HG03558 (cell line): ENCODE measurements at regions not wholly inside any gene's neighbourhood (a gene's known extent, or its start where the extent isn't known, plus 50 kb on each side); places are given as distances from the start of the nearest gene placed in this dataset.

Source experiments
- ATAC-seq: cut with Tn5 transposase; IDR thresholded peaks from one replicate; pipeline ENCODE4 v1.9.1; 2021; ENCODE audit warnings: moderate number of reproducible peaks; ENCODE audit not compliant: unreplicated experiment; ENCODE audit errors: extremely low read depth

GRCh38 chr13:86838411-86839120 is 832.6 kb upstream of the SLITRK5 start:
- ATAC-seq, result no peak

DNA sequence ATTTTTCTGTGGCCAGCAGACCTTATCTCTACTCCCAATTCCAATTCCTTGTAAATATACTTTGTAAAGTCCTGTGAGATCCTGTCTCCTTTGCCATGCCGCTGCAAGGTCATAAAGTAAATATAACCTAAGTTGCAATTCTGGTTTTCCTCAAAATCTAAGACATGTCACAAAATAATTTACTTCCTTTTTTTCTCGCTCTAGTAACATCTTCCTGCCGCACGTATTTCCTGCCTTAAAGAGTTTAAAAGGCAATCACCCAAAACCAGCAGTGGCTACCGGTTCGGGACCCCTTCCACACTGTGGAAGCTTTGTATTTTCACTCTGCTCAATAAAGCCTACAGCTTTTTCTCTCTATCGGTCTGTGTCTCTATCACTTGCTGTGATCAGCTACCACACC is 832.0 kb upstream of the SLITRK5 start:
- ATAC-seq, result no peak

- no peak for ATAC-seq
Measured at GRCh38 chr13:86840250-86841191, 830.6 kb upstream of the SLITRK5 start.

GRCh38 chr13:86841264-86841663 is 829.9 kb upstream of the SLITRK5 start:
- ATAC-seq, result no peak

- no peak for ATAC-seq
Measured at GRCh38 chr13:86846501-86846900, 824.7 kb upstream of the SLITRK5 start.

- ATAC-seq, result no peak
Measured at GRCh38 chr13:86848716-86849115, 822.5 kb upstream of the SLITRK5 start.

DNA sequence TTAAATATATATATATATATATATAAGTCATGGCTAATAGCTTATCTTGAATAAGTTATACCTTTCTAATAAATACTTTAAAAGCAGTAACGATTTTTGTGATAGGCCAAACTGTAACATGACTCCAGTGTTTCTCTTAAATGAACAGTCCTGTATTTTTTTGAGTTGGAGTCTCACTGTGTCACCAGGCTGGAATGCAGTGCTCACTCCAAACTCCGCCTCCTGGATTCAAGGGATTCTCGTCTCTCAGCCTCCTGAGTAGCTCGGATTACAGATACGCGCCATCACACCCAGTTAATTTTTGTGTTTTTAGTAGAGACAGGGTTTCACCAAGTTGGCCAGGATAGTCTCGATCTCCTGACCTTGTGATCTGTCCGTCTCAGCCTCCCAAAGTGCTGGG is 814.2 kb upstream of the SLITRK5 start:
- ATAC-seq, result no peak

DNA sequence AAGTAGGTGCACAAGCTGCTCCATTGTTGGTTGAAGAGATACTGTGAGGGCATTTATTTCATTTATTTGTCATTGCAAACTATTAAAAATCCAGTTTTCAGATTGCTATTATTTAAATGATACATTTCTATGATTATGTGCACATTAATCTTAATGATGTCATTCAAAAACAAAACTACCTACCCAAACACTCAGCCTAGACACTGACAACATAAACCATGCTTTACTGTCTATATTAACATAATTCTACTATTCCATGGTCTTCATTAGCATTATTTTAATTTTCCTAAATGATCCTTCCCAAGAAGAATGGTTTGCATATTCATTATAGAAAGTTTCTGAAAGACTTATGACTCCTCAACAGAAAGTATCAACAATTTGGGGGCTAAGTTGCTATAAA is 813.0 kb upstream of the SLITRK5 start:
- ATAC-seq, result no peak

GRCh38 chr13:86862137-86862536 is 809.0 kb upstream of the SLITRK5 start:
- ATAC-seq, result no peak

DNA sequence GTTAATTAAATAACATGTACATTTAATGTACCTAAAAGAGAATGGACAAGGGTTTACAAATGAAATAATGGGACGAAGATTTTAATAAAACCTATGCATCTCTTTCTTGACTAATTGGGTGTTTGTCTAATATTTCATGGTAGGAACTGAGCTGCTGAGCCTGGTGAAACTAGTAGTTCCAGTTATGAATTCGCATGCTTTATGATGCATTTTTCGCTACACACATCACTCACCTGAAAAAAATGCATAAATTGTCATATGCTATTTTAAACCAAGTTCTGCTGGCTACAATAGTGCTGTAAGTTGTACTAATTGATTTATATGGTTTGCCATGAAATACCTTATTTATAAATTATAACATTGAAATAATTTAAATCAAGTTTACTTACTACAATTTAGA is 806.8 kb upstream of the SLITRK5 start:
- no peak for ATAC-seq

GRCh38 chr13:86870444-86870843 is 800.7 kb upstream of the SLITRK5 start:
- ATAC-seq, result no peak

- no peak for ATAC-seq
Measured at GRCh38 chr13:86877441-86877840, 793.7 kb upstream of the SLITRK5 start.

- no peak for ATAC-seq
Measured at GRCh38 chr13:86878781-86879180, 792.4 kb upstream of the SLITRK5 start.

GRCh38 chr13:86881390-86881789 is 789.8 kb upstream of the SLITRK5 start:
- ATAC-seq, result no peak

DNA sequence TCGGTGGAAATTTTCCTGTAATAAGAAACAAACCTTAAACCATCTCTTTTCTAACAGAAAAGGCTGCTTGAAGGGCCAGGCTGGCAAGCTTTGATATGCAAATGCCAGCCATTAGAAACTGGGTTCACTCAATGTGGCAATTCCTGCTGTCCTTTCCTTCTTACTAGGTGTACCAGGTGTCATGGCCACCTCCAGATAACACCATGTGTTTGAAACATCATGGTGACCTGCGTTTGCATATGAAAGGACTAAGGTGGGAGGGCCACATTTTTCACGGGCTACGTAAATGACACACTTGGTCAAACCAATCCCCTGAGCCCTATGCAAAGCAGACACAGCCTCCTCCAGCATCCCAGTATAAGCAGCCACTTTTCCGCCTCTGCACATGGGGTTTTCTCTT is 789.1 kb upstream of the SLITRK5 start:
- no peak for ATAC-seq

DNA sequence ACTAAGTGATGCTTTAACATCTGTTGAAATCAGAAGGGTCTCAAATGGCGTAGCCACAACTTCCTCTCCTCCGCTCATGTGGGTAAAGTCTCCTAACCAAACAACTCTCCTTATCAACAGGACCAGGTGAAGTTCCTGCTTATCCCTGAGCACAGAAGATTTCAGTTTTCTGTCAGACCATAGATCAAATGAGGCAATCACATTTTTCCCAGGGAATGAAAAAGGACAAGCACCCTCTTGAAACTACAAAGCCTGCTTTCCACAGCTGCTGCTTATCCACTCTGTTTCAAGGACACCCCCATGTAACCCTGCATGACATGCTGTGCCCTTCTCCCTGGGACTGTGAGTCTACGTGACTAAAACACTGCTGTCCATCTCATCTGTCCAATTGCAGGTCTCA is 788.3 kb upstream of the SLITRK5 start:
- no peak for ATAC-seq

- no peak for ATAC-seq
Measured at GRCh38 chr13:86892330-86892729, 778.8 kb upstream of the SLITRK5 start.

- ATAC-seq, result no peak
Measured at GRCh38 chr13:86900906-86901305, 770.3 kb upstream of the SLITRK5 start.

GRCh38 chr13:86906127-86906874 is 764.9 kb upstream of the SLITRK5 start:
- no peak for ATAC-seq

DNA sequence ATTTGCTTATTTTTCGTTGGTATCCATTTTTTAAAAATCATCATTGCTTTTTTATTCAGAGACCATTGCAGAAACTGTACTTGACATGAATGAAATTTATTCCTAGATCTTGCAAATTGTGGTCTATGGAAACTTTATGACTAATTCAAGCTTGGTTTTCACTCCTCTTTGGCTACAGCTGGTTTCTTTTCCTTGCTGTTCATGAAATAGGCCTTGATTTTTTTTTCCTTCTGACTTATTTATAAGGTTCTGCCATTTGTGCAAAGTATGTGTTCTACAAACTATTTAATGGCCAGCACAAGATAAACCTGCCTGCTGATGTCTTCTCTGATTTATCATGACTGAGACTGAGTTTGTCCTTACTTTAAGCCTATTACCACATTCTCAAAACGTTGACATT is 764.0 kb upstream of the SLITRK5 start:
- ATAC-seq, result no peak

DNA sequence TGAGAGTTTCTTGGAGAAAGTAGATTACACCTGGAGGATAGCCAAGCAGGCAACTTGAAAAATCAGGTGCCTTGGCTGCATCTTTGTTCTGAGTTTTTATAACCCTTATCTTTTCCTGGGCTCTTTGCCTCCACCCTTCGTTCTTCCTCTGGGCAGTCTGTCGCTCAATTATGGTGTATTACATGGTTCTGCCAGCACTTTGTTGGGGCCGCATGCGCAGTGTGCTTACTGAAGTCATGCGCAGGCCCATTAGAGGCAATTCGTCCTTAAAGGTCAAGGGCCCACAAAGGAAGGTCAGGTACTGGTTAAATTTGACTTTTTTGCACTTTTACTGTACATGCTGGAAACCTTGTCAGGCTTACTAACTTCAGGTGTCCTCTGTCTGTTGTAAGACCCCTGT is 761.9 kb upstream of the SLITRK5 start:
- no peak for ATAC-seq
